OCI-LY3 (cell line): ENCODE measurements at regions not wholly inside any gene's neighbourhood (a gene's known extent, or its start where the extent isn't known, plus 50 kb on each side); places are given as distances from the start of the nearest gene placed in this dataset.

Experiments
- H2AFZ ChIP-seq: fragments of 200-600, 300-600 bp; shearing (Covaris generic); 2 replicates; pipeline ENCODE4 v1.6.0; 2014; ENCODE audit warnings: antibody characterized with exemption, low read depth, low read length
- H3K27ac ChIP-seq: fragments of 200-600, 300-600 bp; sonication (generic); 2 replicates; pipeline ENCODE4 v1.5.1; 2014; ENCODE audit warnings: mild to moderate bottlenecking, low read length, moderate library complexity, mixed read lengths
- H3K27me3 ChIP-seq: fragments of 200-600, 300-600 bp; sonication (generic); 2 replicates; pipeline ENCODE4 v1.6.1; 2014; ENCODE audit warnings: low read depth, low read length, mixed read lengths
- H3K36me3 ChIP-seq: fragments of 200-600, 300-600 bp; sonication (generic); replicated peaks from 2 replicates; pipeline ENCODE3; 2014; ENCODE audit warnings: low read depth, low read length, mixed read lengths
- H3K4me1 ChIP-seq: fragments of 300-600, 200-600 bp; sonication (generic); 2 replicates; pipeline ENCODE4 v1.6.1; 2014; ENCODE audit warnings: low read length, mixed read lengths
- H3K4me2 ChIP-seq: fragments of 200-600, 300-600 bp; sonication (generic); 2 replicates; pipeline ENCODE4 v1.6.1; 2014; ENCODE audit warnings: low read length, mixed read lengths
- H3K4me3 ChIP-seq: fragments of 300-600, 200-600 bp; sonication (generic); 2 replicates; pipeline ENCODE4 v1.5.1; 2014; ENCODE audit warnings: antibody characterized with exemption, mild to moderate bottlenecking, low read length, moderate library complexity
- H3K79me2 ChIP-seq: fragments of 300-600, 200-600 bp; shearing (Covaris generic); 2 replicates; pipeline ENCODE4 v1.6.1; 2014; ENCODE audit warnings: mild to moderate bottlenecking, low read length, mixed read lengths
- H3K9ac ChIP-seq: fragments of 300-600, 200-600 bp; shearing (Covaris generic); 2 replicates; pipeline ENCODE4 v1.6.0; 2014; ENCODE audit warnings: mild to moderate bottlenecking, low read length, moderate library complexity
- H3K9me3 ChIP-seq: fragments of 200-600, 300-600 bp; shearing (Covaris generic); 2 replicates; pipeline ENCODE4 v1.6.1; 2014; ENCODE audit warnings: low read length, mixed read lengths; ENCODE audit not compliant: insufficient read depth
- H4K20me1 ChIP-seq: fragments of 200-600, 300-600 bp; sonication (generic); 2 replicates; pipeline ENCODE4 v1.6.1; 2016; ENCODE audit warnings: low read length, mixed read lengths; ENCODE audit not compliant: insufficient read depth
- CTCF ChIP-seq: fragments of 200-600, 300-600 bp; sonication (generic); IDR thresholded peaks from 2 replicates; pipeline ENCODE4 v1.5.1; 2014; ENCODE audit warnings: antibody characterized with exemption, low read length, low read depth
- EZH2phosphoT487 ChIP-seq: fragments of 200-600 bp; shearing (Covaris generic); IDR thresholded peaks from 2 replicates; pipeline ENCODE4 v1.6.1; 2018; ENCODE audit warnings: antibody characterized with exemption, mixed run types, low read depth

GRCh38 chr2:235156055-235156454, 204.2 kb downstream of the SH3BP4 start:
- TF ChIP-seq EZH2phosphoT487 (no peak), CTCF (no peak)
- H3K36me3 ChIP-seq = no peaks in the 10 kb centered on the region
- H3K9me3 ChIP-seq = no peaks in the 10 kb centered on the region
- H3K27ac ChIP-seq = no peak overlapping the region
- H3K4me1 ChIP-seq = no peaks in the 10 kb centered on the region
- H2AFZ ChIP-seq = no peak overlapping the region
- H3K9ac ChIP-seq = no peak overlapping the region
- no peak overlapping the region for H3K4me3 ChIP-seq
- no peaks in the 10 kb centered on the region for H4K20me1 ChIP-seq
- no peaks in the 10 kb centered on the region for H3K79me2 ChIP-seq
- no peak overlapping the region for H3K4me2 ChIP-seq
- H3K27me3 ChIP-seq = no peaks in the 10 kb centered on the region

GRCh38 chr2:235157746-235158482, 206.1 kb downstream of the SH3BP4 start:
- no peaks in the 10 kb centered on the region for H3K9me3 ChIP-seq
- H3K4me1 ChIP-seq = no peaks in the 10 kb centered on the region
- H3K4me3 ChIP-seq = no peak overlapping the region
- no peak overlapping the region for H2AFZ ChIP-seq
- no peak overlapping the region for H3K9ac ChIP-seq
- H3K79me2 ChIP-seq = no peaks in the 10 kb centered on the region
- no peaks in the 10 kb centered on the region for H3K36me3 ChIP-seq
- H4K20me1 ChIP-seq = no peaks in the 10 kb centered on the region
- TF ChIP-seq EZH2phosphoT487 (no peak), CTCF (no peak)
- no peaks in the 10 kb centered on the region for H3K27me3 ChIP-seq
- H3K4me2 ChIP-seq = no peak overlapping the region
- H3K27ac ChIP-seq = no peak overlapping the region

- TF ChIP-seq EZH2phosphoT487 (no peak), CTCF (no peak)
- Histone ChIP-seq H3K4me3 (no peak overlapping the region), H3K4me1 (no peaks in the 10 kb centered on the region), H3K4me2 (no peak overlapping the region), H3K36me3 (no peaks in the 10 kb centered on the region), H3K27me3 (no peaks in the 10 kb centered on the region), H3K27ac (no peak overlapping the region), H2AFZ (no peak overlapping the region), H4K20me1 (no peaks in the 10 kb centered on the region), H3K79me2 (no peaks in the 10 kb centered on the region), H3K9me3 (no peaks in the 10 kb centered on the region), H3K9ac (no peak overlapping the region)
These were observed 208.5 kb downstream of the SH3BP4 start for GRCh38 chr2:235160281-235160810.

- no peaks in the 10 kb centered on the region for H3K4me1 ChIP-seq
- no peak overlapping the region for H3K27ac ChIP-seq
- no peak overlapping the region for H2AFZ ChIP-seq
- no peaks in the 10 kb centered on the region for H3K79me2 ChIP-seq
- H3K4me3 ChIP-seq = no peak overlapping the region
- no peak overlapping the region for H3K9ac ChIP-seq
- no peaks in the 10 kb centered on the region for H3K36me3 ChIP-seq
- H4K20me1 ChIP-seq = no peaks in the 10 kb centered on the region
- H3K27me3 ChIP-seq = no peaks in the 10 kb centered on the region
- no peaks in the 10 kb centered on the region for H3K9me3 ChIP-seq
- no peak overlapping the region for H3K4me2 ChIP-seq
- TF ChIP-seq CTCF = no peak
- TF ChIP-seq EZH2phosphoT487 = no peak
These were observed 209.7 kb downstream of the SH3BP4 start for GRCh38 chr2:235161565-235161964.
